HG03159 (cell line): ENCODE measurements at regions not wholly inside any gene's neighbourhood (a gene's known extent, or its start where the extent isn't known, plus 50 kb on each side); places are given as distances from the start of the nearest gene placed in this dataset.

Experiments used
- ATAC-seq: cut with Tn5 transposase; IDR thresholded peaks from one replicate; pipeline ENCODE4 v1.9.1; 2021; ENCODE audit warnings: mild to moderate bottlenecking, moderate library complexity; ENCODE audit not compliant: unreplicated experiment

GRCh38 chr20:24790746-24791283 is 158.3 kb upstream of the CST7 start:
- no peak for ATAC-seq

GRCh38 chr20:24791953-24792352 is 157.1 kb upstream of the CST7 start:
- ATAC-seq: no peak

- ATAC-seq: no peak
These were observed 156.2 kb upstream of the CST7 start for GRCh38 chr20:24792641-24793495.

GRCh38 chr20:24795436-24795835 is 153.6 kb upstream of the CST7 start:
- ATAC-seq: no peak

- no peak for ATAC-seq
These were observed 152.8 kb upstream of the CST7 start for GRCh38 chr20:24796236-24796635.

- ATAC-seq: no peak
These were observed 152.0 kb upstream of the CST7 start for GRCh38 chr20:24797113-24797512.

GRCh38 chr20:24797745-24798655 is 151.1 kb upstream of the CST7 start:
- no peak for ATAC-seq

GRCh38 chr20:24798930-24799705 is 150.0 kb upstream of the CST7 start:
- no peak for ATAC-seq

GRCh38 chr20:24799971-24800580 is 149.0 kb upstream of the CST7 start:
- no peak for ATAC-seq

- no peak for ATAC-seq
These were observed 146.7 kb upstream of the CST7 start for GRCh38 chr20:24802286-24802820.

- no peak for ATAC-seq
These were observed 144.4 kb upstream of the CST7 start for GRCh38 chr20:24804481-24805206.

GRCh38 chr20:24805456-24806238 is 143.4 kb upstream of the CST7 start:
- ATAC-seq: no peak

- ATAC-seq: no peak
These were observed 142.1 kb upstream of the CST7 start for GRCh38 chr20:24806705-24807676.

GRCh38 chr20:24808616-24809015 is 140.5 kb upstream of the CST7 start:
- ATAC-seq: no peak

- no peak for ATAC-seq
These were observed 139.5 kb upstream of the CST7 start for GRCh38 chr20:24809606-24810005.

- ATAC-seq: no peak
These were observed 138.2 kb upstream of the CST7 start for GRCh38 chr20:24810676-24811407.

- ATAC-seq: no peak
These were observed 136.7 kb upstream of the CST7 start for GRCh38 chr20:24812373-24812772.
